NAMALWA (cell line): ENCODE measurements at regions not wholly inside any gene's neighbourhood (a gene's known extent, or its start where the extent isn't known, plus 50 kb on each side); places are given as distances from the start of the nearest gene placed in this dataset.

Source experiments
- DNase-seq: peaks from one replicate; pipeline ENCODE4 v3.0.0-alpha.2; 2015; ENCODE audit warnings: low spot score

GRCh38 chr14:26766726-26767125, 168.9 kb upstream of the NOVA1 start:
- DNase-seq: no peak

GRCh38 chr14:26773906-26774593, 176.2 kb upstream of the NOVA1 start:
- DNase-seq: no peak

- DNase-seq: no peak
Measured at GRCh38 chr14:26775765-26776563, 178.1 kb upstream of the NOVA1 start.

DNA sequence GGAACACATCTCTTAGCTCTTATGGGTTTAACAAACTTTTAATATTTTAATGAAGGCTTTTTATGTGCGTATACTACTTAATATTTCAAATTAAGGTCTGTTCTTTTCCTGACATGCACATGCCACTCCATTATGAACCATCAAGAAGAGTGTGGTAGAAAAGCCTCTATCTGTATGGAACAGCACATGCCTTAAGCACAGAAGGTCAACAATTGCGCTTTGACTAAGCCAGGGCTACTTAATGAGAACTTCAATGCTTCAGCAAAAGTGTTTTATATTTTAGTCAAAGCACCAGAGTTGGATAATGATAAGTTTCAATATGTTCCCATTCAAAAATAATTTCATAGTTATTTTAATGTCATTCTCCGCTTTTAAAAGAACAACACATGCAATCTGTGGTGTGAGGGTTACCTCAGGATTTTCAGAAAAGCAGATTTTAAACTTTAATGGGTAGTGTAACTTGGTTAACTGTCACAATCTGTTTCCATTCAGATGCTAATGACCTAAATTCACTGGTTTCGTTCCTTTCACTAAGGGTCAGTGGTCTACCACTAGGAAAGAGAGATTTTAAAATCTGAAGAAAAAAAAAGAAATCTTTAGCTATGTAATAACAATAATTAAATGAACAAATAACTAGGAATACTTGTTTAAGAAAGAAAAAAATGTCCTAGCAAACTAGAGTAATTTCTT, 193.4 kb upstream of the NOVA1 start:
- DNase-seq: no peak

GRCh38 chr14:26794731-26795130, 196.9 kb upstream of the NOVA1 start:
- DNase-seq: no peak

DNA sequence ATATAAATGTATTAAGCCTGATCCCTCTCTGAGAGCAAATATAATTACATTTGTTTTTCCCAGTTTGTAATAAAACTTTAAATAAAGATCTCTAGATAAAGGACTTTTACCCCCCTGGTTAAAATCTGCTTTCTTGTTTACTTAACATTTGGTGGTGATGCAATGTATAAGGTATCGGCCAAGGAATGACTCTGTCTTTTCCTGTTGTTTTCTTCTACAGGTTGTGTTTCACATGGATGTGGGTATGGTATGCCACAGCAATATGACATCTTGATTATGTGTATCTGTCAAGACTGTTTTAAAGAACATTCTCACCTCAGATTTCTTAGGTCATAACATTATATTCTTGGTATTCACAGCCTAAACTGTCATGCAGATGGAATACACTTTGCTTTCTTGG, 210.6 kb upstream of the NOVA1 start:
- DNase-seq: no peak

- no peak for DNase-seq
Measured at GRCh38 chr14:26810631-26811030, 212.8 kb upstream of the NOVA1 start.

DNA sequence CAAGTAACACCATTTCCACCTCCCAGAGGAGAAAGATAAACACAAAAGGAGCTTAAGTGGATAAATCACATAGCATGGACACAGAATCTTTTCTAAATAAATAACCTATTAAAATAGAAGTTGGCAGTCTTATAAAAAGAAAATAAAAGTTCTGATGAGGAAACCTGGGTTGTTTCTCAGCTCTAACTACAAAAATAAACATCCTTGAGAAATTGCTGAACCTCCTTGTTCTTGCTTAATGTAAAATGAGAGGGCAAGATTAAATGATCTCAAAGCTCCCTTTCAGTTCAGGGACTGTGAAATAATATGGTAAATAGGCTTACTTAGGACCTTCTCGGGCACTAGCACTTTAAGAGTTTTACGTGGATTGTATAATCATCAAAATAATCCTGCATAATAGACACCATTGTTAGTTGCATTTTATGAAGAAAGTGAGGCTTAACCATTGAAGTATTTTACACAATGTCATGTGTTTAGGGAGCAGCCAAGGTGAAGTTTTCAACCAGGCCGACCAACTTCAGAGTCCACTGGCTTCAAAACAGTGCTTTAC, 214.0 kb upstream of the NOVA1 start:
- DNase-seq: no peak

DNA sequence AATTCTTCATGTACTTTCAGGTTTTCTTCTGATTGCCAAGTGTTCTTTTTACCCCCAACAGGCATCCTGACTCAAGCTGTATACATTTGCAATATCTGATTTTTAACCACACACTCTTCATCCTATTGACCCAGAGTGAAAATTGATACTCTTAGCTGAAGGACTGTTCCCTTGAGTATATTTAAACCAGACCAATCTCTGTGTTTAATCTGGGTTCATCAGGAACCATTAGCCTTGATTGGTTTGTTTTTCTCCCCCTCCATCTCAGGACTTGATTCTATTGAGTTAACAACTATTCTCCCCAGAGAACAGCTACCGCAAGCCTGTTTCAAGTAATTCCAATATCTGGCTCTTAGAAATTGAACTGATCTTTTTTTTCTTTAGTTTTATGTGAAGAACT, 222.3 kb upstream of the NOVA1 start:
- DNase-seq: no peak

DNA sequence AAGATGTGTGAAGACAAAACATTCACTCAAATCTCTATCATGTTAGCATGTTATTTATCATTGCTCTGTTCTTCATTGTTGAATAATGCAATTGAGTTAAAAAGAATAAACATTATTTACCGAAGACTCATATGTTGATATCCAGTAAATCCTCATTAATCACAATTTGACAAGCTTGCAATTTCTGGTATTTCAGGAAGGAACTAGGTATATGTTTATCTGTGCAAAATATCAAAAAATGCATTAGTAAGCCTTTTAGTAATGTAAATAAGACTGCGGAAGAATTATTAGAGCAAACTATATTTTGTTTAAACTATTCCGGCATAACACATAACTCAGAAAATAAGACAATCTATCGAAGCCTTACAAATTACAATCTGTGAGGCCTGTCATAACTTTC, 222.7 kb upstream of the NOVA1 start:
- DNase-seq: no peak

DNA sequence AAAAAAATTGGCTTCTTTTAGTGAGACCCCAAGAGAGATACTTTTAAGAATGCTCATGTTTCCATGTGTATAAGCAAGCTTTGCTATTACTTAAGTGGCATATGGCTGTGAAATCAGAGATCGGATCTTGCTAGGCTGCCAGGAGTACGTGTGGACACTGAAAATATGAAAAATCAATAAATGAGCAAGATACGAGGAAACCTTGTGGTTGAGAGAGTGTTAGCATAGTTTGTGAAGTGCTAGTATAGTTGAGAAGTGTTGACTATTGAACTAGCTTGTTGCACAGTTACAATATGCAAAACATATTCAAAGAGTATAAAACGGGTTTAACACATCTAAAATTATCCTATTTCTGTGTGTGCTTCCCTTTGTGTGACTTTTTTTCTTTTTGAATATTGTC, 230.9 kb upstream of the NOVA1 start:
- DNase-seq: no peak

GRCh38 chr14:26833621-26834176, 235.9 kb upstream of the NOVA1 start:
- no peak for DNase-seq

- DNase-seq: no peak
Measured at GRCh38 chr14:26835979-26836570, 238.2 kb upstream of the NOVA1 start.

DNA sequence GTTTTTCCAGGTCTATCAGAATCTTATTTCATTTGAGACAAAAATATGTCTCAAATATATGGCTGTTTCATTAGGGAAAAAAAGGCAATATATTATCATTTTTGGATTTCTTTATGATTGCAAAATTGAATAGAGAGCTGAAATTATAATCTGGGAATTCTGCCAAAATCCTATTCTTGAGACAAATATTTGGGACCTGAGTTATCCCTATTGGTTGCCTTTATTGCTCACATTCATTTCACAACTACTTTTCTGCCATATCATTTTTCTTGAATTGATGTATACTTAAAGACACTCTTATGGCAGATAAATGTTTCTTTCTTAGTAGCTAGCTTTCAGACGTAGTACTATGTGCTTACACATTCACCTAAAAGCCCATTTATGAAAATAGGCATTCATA, 241.6 kb upstream of the NOVA1 start:
- no peak for DNase-seq

DNA sequence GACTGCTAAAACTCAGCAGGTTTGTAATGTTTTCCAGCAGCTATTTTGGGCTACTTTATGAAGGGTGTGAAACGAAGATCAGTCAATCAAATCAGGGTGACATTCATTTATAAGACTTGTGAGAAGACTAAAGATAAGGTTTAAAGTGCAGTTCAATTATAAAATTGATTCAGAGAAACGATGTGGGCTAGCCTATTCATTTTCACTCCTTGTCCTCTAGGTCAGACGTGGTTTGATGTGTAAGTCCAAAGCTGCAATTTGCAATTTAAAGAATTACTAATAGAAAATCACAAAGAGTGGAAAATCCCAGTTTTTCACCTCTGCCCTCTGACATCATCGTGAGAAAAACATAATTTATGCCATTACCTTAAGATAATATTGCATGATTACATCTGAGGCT, 243.5 kb upstream of the NOVA1 start:
- DNase-seq: no peak

DNA sequence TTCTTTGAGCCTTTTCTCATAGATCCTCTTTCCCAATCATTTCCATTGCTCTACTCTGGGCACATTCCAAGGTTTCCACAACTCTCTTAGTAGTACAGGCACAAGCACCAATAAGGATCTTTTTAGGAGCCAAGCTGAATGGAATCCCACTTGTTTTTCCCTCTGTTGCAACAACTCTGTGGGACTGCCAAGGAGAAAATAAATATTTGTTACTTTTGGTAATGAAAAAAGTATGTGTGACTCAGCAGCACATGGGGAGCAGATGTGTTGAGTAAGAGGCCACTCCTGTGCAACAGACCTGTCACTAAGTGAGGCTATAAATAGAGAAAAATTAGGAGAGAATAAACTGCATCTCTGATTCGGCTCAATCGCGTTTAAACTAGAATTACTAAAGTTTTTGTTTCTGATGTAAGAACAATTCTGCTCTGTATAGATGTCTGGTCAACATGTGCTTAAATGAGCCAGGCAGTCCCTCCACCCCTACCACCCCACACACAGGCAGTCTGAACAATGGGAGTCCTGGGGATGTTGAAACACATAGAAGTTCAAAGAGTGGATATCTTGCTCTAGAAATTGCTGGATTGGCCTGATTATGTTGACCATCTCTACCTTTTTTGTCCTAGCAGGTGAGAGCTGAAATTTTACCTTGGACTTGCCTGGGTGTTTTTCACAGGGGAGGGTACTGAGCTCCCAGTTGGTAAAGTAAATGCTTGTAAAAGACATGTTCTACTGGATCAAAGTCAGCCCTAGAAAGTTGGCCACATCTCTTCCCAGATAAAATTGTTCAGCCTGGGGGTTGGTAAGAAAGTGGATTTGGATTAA, 244.3 kb upstream of the NOVA1 start:
- DNase-seq: no peak

DNA sequence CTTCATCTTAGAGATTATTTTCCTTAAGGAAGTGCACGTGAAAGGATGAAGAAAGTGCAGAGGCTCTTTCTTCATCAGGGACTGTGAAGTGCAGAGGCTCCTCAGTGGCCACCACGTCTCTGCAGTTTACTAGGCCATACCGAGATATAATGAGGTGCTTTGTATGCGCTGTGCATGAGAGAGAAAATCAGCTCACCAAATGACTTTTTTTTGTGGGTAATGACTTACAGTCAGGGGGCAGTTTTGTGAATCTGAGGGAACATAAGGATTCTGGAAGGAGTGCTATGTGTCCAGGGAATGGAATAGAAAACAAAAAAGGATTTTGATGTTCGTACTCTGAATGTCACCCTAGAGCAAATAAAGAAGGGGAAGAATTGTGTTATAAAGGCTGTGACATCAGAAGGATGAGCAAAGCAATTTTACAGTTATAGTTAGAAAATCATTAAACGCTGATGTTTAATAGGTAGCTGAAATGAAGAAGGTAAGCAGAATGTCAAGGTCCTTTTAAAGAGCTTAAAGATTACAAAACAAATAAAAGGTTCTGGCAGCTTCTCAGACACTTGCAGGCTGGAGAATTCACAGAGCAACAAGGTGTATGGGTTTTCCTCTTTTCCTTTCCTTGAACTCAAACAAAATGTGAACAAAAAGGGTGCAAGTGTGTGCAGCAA, 247.5 kb upstream of the NOVA1 start:
- no peak for DNase-seq

GRCh38 chr14:26846388-26846787, 248.6 kb upstream of the NOVA1 start:
- DNase-seq: no peak

GRCh38 chr14:26849514-26849913, 251.7 kb upstream of the NOVA1 start:
- DNase-seq: no peak

- no peak for DNase-seq
Measured at GRCh38 chr14:26851793-26852192, 254.0 kb upstream of the NOVA1 start.
